ENCODE measurements at regions not wholly inside any gene's neighbourhood (a gene's known extent, or its start where the extent isn't known, plus 50 kb on each side); places are given as distances from the start of the nearest gene placed in this dataset.

DNA sequence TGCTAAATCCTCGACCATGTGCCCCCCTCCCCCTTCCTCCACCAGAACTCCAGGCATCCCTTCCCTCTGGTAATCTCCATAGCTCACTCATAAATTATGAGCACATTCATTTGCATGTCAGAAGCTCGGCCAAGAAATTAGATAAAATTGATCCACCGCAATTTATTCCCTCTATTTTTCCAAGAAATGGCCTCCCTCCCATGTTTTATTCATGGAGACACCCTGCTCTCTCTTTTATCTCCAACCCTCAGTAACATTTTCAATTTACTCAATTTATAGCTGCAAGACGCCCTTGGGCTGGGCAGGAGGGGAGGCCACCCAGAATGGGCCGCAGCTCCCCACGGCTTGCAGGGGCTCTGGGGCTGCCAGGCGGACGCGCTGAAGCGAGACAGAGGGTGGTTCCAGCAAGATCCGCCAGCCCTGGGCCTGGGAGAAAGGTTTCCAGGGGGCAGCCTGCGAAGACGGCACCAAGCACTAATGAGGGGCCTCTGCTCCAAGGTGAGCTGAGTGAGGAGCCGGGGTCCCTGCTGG, 54.7 kb upstream of the ZNF423 start:
- no peak overlapping the region for H3K4me3 ChIP-seq (ENCODE audit: low read length)
- intact Hi-C loops (cut with DNase I): no loop called here
- DNase-seq (no peak), ATAC-seq (no peak)
- WGBS: 73% methylated on average over 14 of the region's 14 CpGs
- H3K27ac ChIP-seq (ENCODE audit: low read length): no peak overlapping the region
- no peaks in the 10 kb centered on the region for H3K4me1 ChIP-seq (ENCODE audit: control insufficient read depth, insufficient read depth, low read length)
- peaks cover 3% of the 10 kb centered on the region for H3K9me3 ChIP-seq (ENCODE audit: control insufficient read depth, low read length)
- no peaks in the 10 kb centered on the region for H3K27me3 ChIP-seq (ENCODE audit: control insufficient read depth, insufficient read depth)

DNA sequence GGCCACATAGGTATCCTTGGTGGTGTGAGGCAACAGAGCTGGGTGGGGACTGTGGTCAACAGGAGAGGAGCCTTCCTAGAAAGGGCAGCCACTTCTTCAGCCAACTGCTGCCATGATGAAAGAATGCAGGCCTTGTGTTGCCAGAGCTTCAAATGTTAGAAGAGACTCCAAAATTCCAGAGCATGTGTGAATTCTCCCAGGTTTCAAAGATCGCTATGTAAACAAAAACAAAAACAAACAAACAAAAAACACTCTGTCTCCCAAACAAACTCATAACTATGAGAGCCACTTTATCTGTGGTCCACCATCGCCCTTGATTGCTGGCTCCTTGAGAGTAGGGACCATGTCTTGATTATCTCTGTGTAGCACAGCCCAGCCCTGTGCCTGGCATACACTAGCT, 55.5 kb upstream of the ZNF423 start:
- Histone ChIP-seq H3K27me3 (ENCODE audit: control insufficient read depth, insufficient read depth) (no peaks in the 10 kb centered on the region), H3K27ac (ENCODE audit: low read length) (no peak overlapping the region), H3K4me3 (ENCODE audit: low read length) (no peak overlapping the region), H3K9me3 (ENCODE audit: control insufficient read depth, low read length) (peaks cover 3% of the 10 kb centered on the region), H3K4me1 (ENCODE audit: control insufficient read depth, insufficient read depth, low read length) (no peaks in the 10 kb centered on the region)
- intact Hi-C loops (cut with DNase I): no loop called here
- WGBS: 96% methylated on average over 2 of the region's 2 CpGs
- ATAC-seq (no peak), DNase-seq (no peak)

DNA sequence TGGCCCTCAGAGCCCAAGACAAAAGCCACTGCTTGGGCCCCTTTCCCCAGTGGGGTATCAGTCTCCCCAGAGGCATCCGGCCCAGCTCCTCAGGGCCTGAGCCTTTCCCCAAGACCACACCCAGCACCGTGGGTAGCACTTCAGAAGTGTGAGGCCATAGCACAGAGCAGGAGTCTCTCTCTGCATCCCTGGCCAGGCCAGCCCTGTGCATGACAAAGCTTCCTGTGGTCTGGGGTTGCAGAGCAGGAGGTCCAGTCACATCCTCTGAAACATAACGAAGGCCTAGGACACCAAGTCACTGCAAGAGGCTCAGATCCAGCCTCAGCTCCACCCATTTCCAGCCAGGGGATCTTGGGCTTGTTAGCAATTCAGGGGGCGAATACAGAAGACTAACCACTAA, 56.8 kb upstream of the ZNF423 start:
- no peak overlapping the region for H3K4me3 ChIP-seq (ENCODE audit: low read length)
- intact Hi-C loops (cut with DNase I): no loop called here
- no peak overlapping the region for H3K27ac ChIP-seq (ENCODE audit: low read length)
- DNase-seq (no peak), ATAC-seq (no peak)
- H3K4me1 ChIP-seq (ENCODE audit: control insufficient read depth, insufficient read depth, low read length): no peaks in the 10 kb centered on the region
- peaks cover 3% of the 10 kb centered on the region for H3K9me3 ChIP-seq (ENCODE audit: control insufficient read depth, low read length)
- no peaks in the 10 kb centered on the region for H3K27me3 ChIP-seq (ENCODE audit: control insufficient read depth, insufficient read depth)
- 80% methylated on average over 4 of the region's 4 CpGs for WGBS

DNA sequence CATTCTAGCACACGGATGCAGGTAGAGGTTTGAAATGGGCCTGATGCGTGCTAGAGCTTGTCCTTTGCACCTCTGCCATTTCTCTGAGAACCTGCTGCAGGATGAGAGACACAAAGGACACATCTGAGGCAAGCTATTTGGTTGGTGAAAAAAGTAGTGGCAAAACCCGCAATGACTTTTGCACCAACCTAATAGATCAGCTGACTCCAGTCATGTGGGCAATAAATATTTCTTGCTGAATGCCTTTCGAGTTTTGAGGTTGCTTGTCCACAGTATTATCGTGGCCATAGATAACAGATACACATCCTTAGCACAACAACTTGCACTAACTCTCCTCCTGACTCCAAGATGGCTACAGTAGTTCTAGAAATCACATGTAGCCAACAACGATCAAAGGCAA, 57.8 kb upstream of the ZNF423 start:
- no peak for ATAC-seq

DNA sequence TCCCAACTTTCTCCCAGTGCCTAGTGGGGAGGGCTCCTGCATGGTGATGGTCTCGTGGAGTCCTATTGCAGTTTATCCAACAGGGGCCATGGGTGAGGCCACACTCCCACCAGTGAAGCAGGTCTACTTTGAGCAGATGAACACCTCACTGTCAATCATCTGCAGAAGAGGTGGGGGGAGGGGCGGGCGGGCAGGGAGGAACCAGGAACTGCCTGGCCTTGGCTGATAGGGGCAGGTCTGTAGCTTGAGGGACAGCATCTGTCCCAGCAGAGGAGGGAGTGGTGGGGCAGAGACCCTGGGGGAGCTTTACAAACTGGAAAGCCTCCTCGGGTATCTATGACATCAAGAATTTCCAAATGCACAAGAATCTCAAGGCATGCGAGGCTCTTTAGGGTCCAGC, 58.7 kb upstream of the ZNF423 start:
- intact Hi-C loops (cut with DNase I): loop anchor here in 1 of 4 donors (5.0 kb wide), 1 partner anchor 502 kb away; no protein-coding TSS in a partner anchor
- no peak for ATAC-seq
- H3K4me3 ChIP-seq (ENCODE audit: low read length): no peak overlapping the region

More for the DNA sequence above, 57.8 kb upstream of the ZNF423 start:
- Histone ChIP-seq H3K9me3 (ENCODE audit: control insufficient read depth, low read length) (peaks cover 3% of the 10 kb centered on the region), H3K27me3 (ENCODE audit: control insufficient read depth, insufficient read depth) (no peaks in the 10 kb centered on the region), H3K4me1 (ENCODE audit: control insufficient read depth, insufficient read depth, low read length) (no peaks in the 10 kb centered on the region), H3K27ac (ENCODE audit: low read length) (no peak overlapping the region), H3K4me3 (ENCODE audit: low read length) (no peak overlapping the region)
- no peak for DNase-seq
- intact Hi-C loops (cut with DNase I): no loop called here
- WGBS: 65% methylated on average over 6 of the region's 6 CpGs

DNA sequence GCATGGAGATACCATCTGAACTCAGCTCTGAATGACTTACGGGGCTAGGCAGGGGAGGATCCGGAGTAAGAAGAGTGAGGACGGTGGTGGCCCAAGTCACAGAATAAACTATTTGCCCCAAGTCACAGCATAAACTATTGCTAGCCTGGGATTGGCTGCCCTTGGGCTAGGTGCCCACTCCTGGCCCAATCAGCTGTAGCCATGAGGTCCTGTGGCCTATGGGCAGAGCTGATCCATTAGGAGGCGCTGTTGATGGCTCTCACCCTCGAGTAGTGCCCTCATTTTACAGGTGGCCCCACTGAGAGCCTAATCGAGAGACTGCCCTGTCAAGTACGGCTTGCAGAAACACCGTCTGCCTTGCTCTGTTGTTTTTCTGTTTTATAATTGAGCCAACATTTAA, 62.3 kb upstream of the ZNF423 start:
- H3K9me3 ChIP-seq (ENCODE audit: control insufficient read depth, low read length): no peaks in the 10 kb centered on the region
- no peak overlapping the region for H3K4me3 ChIP-seq (ENCODE audit: low read length)
- 89% methylated on average over 8 of the region's 8 CpGs for WGBS
- intact Hi-C loops (cut with DNase I): loop anchor here in 1 of 4 donors (5.0 kb wide), 1 partner anchor 506 kb away; no protein-coding TSS in a partner anchor
- no peaks in the 10 kb centered on the region for H3K4me1 ChIP-seq (ENCODE audit: control insufficient read depth, insufficient read depth, low read length)
- H3K27me3 ChIP-seq (ENCODE audit: control insufficient read depth, insufficient read depth): no peaks in the 10 kb centered on the region
- ATAC-seq (no peak), DNase-seq (no peak)
- H3K27ac ChIP-seq (ENCODE audit: low read length): no peak overlapping the region

More for the DNA sequence above, 58.7 kb upstream of the ZNF423 start:
- H3K9me3 ChIP-seq (ENCODE audit: control insufficient read depth, low read length): peaks cover 3% of the 10 kb centered on the region
- H3K4me1 ChIP-seq (ENCODE audit: control insufficient read depth, insufficient read depth, low read length): no peaks in the 10 kb centered on the region
- H3K27me3 ChIP-seq (ENCODE audit: control insufficient read depth, insufficient read depth): no peaks in the 10 kb centered on the region
- no peak for DNase-seq
- 48% methylated on average over 5 of the region's 5 CpGs for WGBS
- H3K27ac ChIP-seq (ENCODE audit: low read length): no peak overlapping the region

DNA sequence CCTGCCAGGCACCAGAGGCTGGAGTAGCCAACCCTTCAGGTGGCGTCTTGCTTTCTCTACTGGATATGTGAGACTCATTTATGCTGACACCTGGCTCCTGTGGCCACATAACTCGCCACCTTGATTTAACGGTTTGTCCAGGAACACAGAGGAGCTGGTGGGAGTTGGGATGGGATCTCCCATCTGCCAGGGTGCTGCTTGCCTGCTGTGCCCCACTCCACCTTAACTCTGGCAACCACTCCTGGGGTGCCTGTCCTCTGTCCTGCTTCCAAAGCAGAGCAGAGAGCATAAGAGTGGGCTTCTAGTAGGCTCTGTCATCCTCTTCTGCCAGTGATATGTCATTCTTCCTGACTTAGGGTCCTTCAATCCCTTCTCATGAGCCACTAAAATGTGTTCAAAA, 63.4 kb upstream of the ZNF423 start:
- intact Hi-C loops (cut with DNase I): loop anchor here in 1 of 4 donors (5.0 kb wide), 1 partner anchor 507 kb away; no protein-coding TSS in a partner anchor
- Histone ChIP-seq H3K27me3 (ENCODE audit: control insufficient read depth, insufficient read depth) (no peaks in the 10 kb centered on the region), H3K4me3 (ENCODE audit: low read length) (no peak overlapping the region), H3K27ac (ENCODE audit: low read length) (no peak overlapping the region), H3K9me3 (ENCODE audit: control insufficient read depth, low read length) (no peaks in the 10 kb centered on the region), H3K4me1 (ENCODE audit: control insufficient read depth, insufficient read depth, low read length) (no peaks in the 10 kb centered on the region)
- 93% methylated on average over 3 of the region's 3 CpGs for WGBS
- no peak for ATAC-seq
- no peak for DNase-seq

DNA sequence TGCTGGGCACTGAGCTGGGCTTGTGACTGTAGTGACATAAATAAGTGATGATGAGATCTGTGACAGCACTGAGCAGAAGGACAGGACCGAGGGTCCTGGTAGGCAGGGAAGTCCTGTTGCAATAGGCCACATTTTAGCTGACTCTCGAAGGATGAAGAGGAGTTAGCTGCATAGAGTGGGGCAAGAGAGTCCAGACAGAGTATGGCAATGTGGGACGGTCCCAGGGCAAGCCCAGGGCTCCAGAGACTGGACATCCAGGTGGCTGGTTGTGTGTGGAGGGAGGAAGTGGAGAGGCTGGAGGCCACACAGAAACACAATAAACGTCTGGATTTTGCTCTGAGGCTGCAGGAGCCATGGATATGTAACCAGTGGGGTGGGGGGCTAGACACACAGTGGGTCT, 64.5 kb upstream of the ZNF423 start:
- DNase-seq (no peak), ATAC-seq (no peak)
- H3K4me3 ChIP-seq (ENCODE audit: low read length): no peak overlapping the region
- intact Hi-C loops (cut with DNase I): loop anchor here (5.0 kb wide), 3 partner anchors 313 to 513 kb away; no protein-coding TSS in a partner anchor
- no peak overlapping the region for H3K27ac ChIP-seq (ENCODE audit: low read length)
- no peaks in the 10 kb centered on the region for H3K9me3 ChIP-seq (ENCODE audit: control insufficient read depth, low read length)
- no peaks in the 10 kb centered on the region for H3K4me1 ChIP-seq (ENCODE audit: control insufficient read depth, insufficient read depth, low read length)
- 81% methylated on average over 4 of the region's 4 CpGs for whole genome bisulfite sequencing
- no peaks in the 10 kb centered on the region for H3K27me3 ChIP-seq (ENCODE audit: control insufficient read depth, insufficient read depth)

DNA sequence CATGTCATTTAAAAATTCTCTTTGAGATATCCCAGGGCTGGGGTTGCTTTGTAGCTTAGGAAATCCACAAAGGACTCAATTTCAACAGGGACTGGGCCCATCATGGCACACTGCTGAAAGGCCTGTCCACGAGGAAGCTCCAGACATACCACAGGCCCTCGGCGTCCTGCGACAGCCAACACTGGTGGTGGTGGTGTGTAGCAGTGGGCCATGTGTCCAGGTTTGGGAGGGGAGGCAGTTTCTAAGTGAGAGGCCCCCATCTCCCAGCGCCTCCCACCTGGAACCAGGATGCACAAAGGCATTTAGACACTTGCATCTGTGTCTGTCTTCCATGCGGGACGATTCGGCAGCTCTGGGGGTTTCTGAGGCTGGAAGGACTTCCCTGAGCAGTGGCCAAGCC, 65.2 kb upstream of the ZNF423 start:
- Histone ChIP-seq H3K4me3 (ENCODE audit: low read length) (no peak overlapping the region), H3K4me1 (ENCODE audit: control insufficient read depth, insufficient read depth, low read length) (no peaks in the 10 kb centered on the region), H3K27me3 (ENCODE audit: control insufficient read depth, insufficient read depth) (no peaks in the 10 kb centered on the region), H3K27ac (ENCODE audit: low read length) (no peak overlapping the region), H3K9me3 (ENCODE audit: control insufficient read depth, low read length) (no peaks in the 10 kb centered on the region)
- ATAC-seq (no peak), DNase-seq (no peak)
- intact Hi-C loops (cut with DNase I): loop anchor here (5.0 kb wide), 3 partner anchors 314 to 514 kb away; no protein-coding TSS in a partner anchor
- WGBS: 90% methylated on average over 8 of the region's 8 CpGs

DNA sequence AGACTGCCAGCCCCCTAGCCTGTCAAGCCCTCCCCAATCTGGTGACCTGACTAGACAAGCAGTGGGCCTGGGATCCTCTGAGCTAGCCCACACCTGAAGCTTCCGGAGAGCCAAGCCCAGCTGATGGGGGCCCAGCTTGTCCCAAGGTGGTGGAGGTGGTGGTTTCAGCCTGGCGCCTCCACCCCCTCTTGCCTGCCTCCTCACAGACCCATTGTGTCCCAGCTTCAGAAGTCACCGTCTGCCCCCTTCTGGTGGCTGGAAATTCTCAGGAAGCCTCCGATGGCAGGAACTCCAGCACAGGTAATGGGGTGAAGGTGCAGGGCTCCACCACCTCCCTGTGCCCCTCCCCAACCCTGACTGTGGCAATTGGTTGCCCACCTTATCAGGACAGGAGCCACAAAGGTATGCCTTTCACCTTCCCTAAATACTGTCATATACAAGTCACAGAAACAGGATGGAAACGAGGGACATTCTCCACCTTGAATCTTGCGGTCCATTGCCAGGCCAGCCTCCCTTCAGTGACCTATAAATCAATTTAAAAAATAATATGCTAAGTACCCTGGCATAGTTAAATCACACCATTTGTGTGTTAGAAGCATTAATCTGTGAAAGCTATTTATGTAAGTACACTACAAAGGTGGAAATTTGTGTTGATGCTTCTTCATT, 66.0 kb upstream of the ZNF423 start:
- no peak overlapping the region for H3K27ac ChIP-seq (ENCODE audit: low read length)
- H3K9me3 ChIP-seq (ENCODE audit: control insufficient read depth, low read length): no peaks in the 10 kb centered on the region
- no peaks in the 10 kb centered on the region for H3K4me1 ChIP-seq (ENCODE audit: control insufficient read depth, insufficient read depth, low read length)
- WGBS: 30% methylated on average over 6 of the region's 6 CpGs
- H3K27me3 ChIP-seq (ENCODE audit: control insufficient read depth, insufficient read depth): no peaks in the 10 kb centered on the region
- ATAC-seq (peak; percentile 80 to 81), DNase-seq (peak; percentile 59 to 87 (median 70))
- intact Hi-C loops (cut with DNase I): loop anchor here (2.0 to 5.0 kb wide), 4 partner anchors 315 to 515 kb away; no protein-coding TSS in a partner anchor
- no peak overlapping the region for H3K4me3 ChIP-seq (ENCODE audit: low read length)

DNA sequence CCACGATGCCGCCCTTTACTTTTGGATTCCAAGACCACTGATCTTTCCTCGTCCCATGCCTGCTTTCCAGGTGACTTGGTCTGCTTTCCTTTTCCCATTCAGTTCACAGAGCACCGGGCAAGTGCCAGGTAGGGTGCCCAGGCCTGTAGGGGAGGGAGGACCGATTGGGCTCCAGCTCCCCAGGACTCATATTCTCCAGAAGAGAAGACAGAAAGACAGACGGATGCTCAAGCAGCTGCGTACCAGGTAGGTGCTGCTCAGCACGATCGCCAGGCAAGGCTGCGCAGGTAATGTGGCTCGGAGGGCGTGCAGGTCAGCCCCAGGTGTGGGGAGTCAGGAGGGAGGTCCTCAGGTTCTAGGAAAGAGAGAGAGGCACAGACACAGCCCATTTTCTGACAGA, 67.5 kb upstream of the ZNF423 start:
- ATAC-seq (no peak), DNase-seq (no peak)
- no peak overlapping the region for H3K27ac ChIP-seq (ENCODE audit: low read length)
- H3K9me3 ChIP-seq (ENCODE audit: control insufficient read depth, low read length): no peaks in the 10 kb centered on the region
- H3K4me1 ChIP-seq (ENCODE audit: control insufficient read depth, insufficient read depth, low read length): no peaks in the 10 kb centered on the region
- WGBS: 91% methylated on average over 12 of the region's 12 CpGs
- H3K27me3 ChIP-seq (ENCODE audit: control insufficient read depth, insufficient read depth): no peaks in the 10 kb centered on the region
- intact Hi-C loops (cut with DNase I): loop anchor here (2.0 to 5.0 kb wide), 4 partner anchors 316 to 516 kb away; no protein-coding TSS in a partner anchor
- H3K4me3 ChIP-seq (ENCODE audit: low read length): no peak overlapping the region

Measured in right cardiac atrium (tissue), 5 donors.